SK-N-SH (cell line): ENCODE measurements at regions not wholly inside any gene's neighbourhood (a gene's known extent, or its start where the extent isn't known, plus 50 kb on each side); places are given as distances from the start of the nearest gene placed in this dataset.

ENCODE experiments used
- CTCF ChIA-PET: fragments of 300-600, 350-600 bp; formaldehyde crosslinking; extraction: SDS; loops from one replicate; lab custom pipeline; 2021; lab: Yijun Ruan, JAX
- POLR2A ChIA-PET: fragments of 350-600 bp; sonication (Branson Sonifier 250); formaldehyde crosslinking; extraction: SDS; loops from one replicate; lab custom pipeline; 2020; ENCODE audit warnings: antibody characterized with exemption, inconsistent platforms; lab: Yijun Ruan, JAX
- DNase-seq: peaks from one replicate; pipeline ENCODE4 v3.0.0; 2012
- H2AFZ ChIP-seq: fragments of 200-600 bp; sonication (generic); 2 replicates; pipeline ENCODE4 v1.8.1; 2016; ENCODE audit warnings: antibody characterized with exemption, mild to moderate bottlenecking, low read depth
- H3F3A ChIP-seq: fragments of 200-600 bp; sonication (generic); replicated peaks from 2 replicates; pipeline ENCODE3; 2016; ENCODE audit warnings: antibody characterized with exemption, mild to moderate bottlenecking; ENCODE audit not compliant: insufficient read depth
- H3K27ac ChIP-seq, 2 experiments: fragments of 200-500 bp in 1 of 2; fragments of 200-600 bp in 1 of 2; sonication (Bioruptor generic) in 1 of 2; sonication (generic), shearing (Covaris generic) in 1 of 2; 2 replicates each; pipeline versions ENCODE4 v1.5.1 to v1.6.1; 2014 to 2016; ENCODE audit warnings: low read depth in 2 of 2, inconsistent platforms in 1 of 2, low read length in 1 of 2, mild to moderate bottlenecking in 1 of 2, mixed read lengths in 1 of 2
- H3K27me3 ChIP-seq: fragments of 200-600 bp; sonication (generic), shearing (Covaris generic); 2 replicates; pipeline ENCODE4 v1.6.1; 2016; ENCODE audit warnings: mixed run types; ENCODE audit not compliant: insufficient read depth
- H3K36me3 ChIP-seq, 2 experiments: fragments of 200-500 bp in 1 of 2; fragments of 200-600 bp in 1 of 2; sonication (Bioruptor generic) in 1 of 2; sonication (generic) in 1 of 2; replicated peaks in 1 of 2; 2 replicates each; pipeline versions ENCODE3 to v1.5.1; 2014 to 2016; ENCODE audit warnings: low read length in 1 of 2, mild to moderate bottlenecking in 1 of 2; ENCODE audit not compliant: insufficient read depth in 2 of 2, control insufficient read depth in 1 of 2
- H3K4me1 ChIP-seq, 2 experiments: fragments of 200-500 bp in 1 of 2; fragments of 200-600 bp in 1 of 2; sonication (Bioruptor generic) in 1 of 2; sonication (generic), shearing (Covaris generic) in 1 of 2; 2 replicates each; pipeline versions ENCODE4 v1.5.1 to v1.6.1; 2014 to 2016; ENCODE audit warnings: low read depth in 1 of 2, low read length in 1 of 2, mixed run types in 1 of 2; ENCODE audit not compliant: insufficient read depth in 2 of 2, control insufficient read depth in 1 of 2
- H3K4me2 ChIP-seq: fragments of 200-600 bp; sonication (generic), shearing (Covaris generic); 2 replicates; pipeline ENCODE4 v1.6.1; 2017; ENCODE audit warnings: mixed run types
- H3K4me3 ChIP-seq, 2 experiments: fragments of 200-500 bp in 1 of 2; fragments of 200-600 bp in 1 of 2; sonication (Bioruptor generic) in 1 of 2; sonication (generic), shearing (Covaris generic) in 1 of 2; 2 replicates each; pipeline versions ENCODE4 v1.5.1 to v1.8.1; 2014 to 2016; ENCODE audit warnings: low read depth in 2 of 2, inconsistent platforms in 1 of 2, low read length in 1 of 2, mild to moderate bottlenecking in 1 of 2, mixed read lengths in 1 of 2, moderate library complexity in 1 of 2
- H3K79me2 ChIP-seq: fragments of 200-600 bp; sonication (generic); 2 replicates; pipeline ENCODE4 v1.8.1; 2017; ENCODE audit warnings: mild to moderate bottlenecking; ENCODE audit not compliant: insufficient read depth
- H3K9ac ChIP-seq: fragments of 200-600 bp; sonication (generic); 2 replicates; pipeline ENCODE4 v1.6.1; 2017; ENCODE audit warnings: mixed run types
- H3K9me2 ChIP-seq: fragments of 200-600 bp; sonication (generic); 2 replicates; pipeline ENCODE4 v1.6.1; 2017; ENCODE audit warnings: mixed run types
- H3K9me3 ChIP-seq: fragments of 200-600 bp; sonication (generic); 2 replicates; pipeline ENCODE4 v1.6.1; 2017; ENCODE audit warnings: mixed run types, mild to moderate bottlenecking, moderate library complexity
- H4K20me1 ChIP-seq: fragments of 200-600 bp; sonication (generic); 2 replicates; pipeline ENCODE4 v1.6.1; 2017; ENCODE audit warnings: mild to moderate bottlenecking, mixed run types; ENCODE audit not compliant: insufficient read depth
- ELF1 ChIP-seq: IDR thresholded peaks from 2 replicates; pipeline ENCODE4 v1.4.0; 2012
- FOXJ3 ChIP-seq: sonication (generic); formaldehyde crosslinking; IDR thresholded peaks from 2 replicates; pipeline ENCODE4 v1.5.1; 2020; ENCODE audit warnings: mild to moderate bottlenecking, missing genetic modification reagents
- NFIC ChIP-seq: IDR thresholded peaks from 2 replicates; pipeline ENCODE4 v1.4.0; 2012; ENCODE audit warnings: borderline replicate concordance
- POLR2AphosphoS5 ChIP-seq: IDR thresholded peaks from 2 replicates; pipeline ENCODE4 v1.6.1; 2012; ENCODE audit warnings: low read depth, low read length
- SIN3A ChIP-seq: IDR thresholded peaks from 2 replicates; pipeline ENCODE4 v1.6.1; 2012; ENCODE audit warnings: low read depth, mild to moderate bottlenecking, low read length, moderate library complexity, borderline replicate concordance
- TAF1 ChIP-seq: IDR thresholded peaks from 2 replicates; pipeline ENCODE4 v1.6.1; 2012; ENCODE audit warnings: low read depth, mild to moderate bottlenecking, low read length, moderate library complexity, borderline replicate concordance
- YY1 ChIP-seq: IDR thresholded peaks from 2 replicates; pipeline ENCODE4 v1.4.0; 2012; ENCODE audit warnings: low read depth, mild to moderate bottlenecking
- WGBS: methylation state at CpG from one replicate; pipeline ENCODE4 v1.1.6; 2017; ENCODE audit warnings: low lambda C conversion rate; 5-methylcytosine and 5-hydroxymethylcytosine counted together
- TF ChIP-seq, protein P1 (sequence below): IDR thresholded peaks from 2 replicates; pipeline ENCODE4 v1.6.1; 2012; ENCODE audit warnings: mild to moderate bottlenecking, low read depth, low read length, moderate library complexity
- TF ChIP-seq, protein P2 (sequence below): IDR thresholded peaks from 2 replicates; pipeline ENCODE4; 2012
- TF ChIP-seq, protein P3 (sequence below): IDR thresholded peaks from 2 replicates; pipeline ENCODE4 v1.4.0; 2012; ENCODE audit warnings: low read depth, borderline replicate concordance
- TF ChIP-seq, protein P4 (sequence below): IDR thresholded peaks from 2 replicates; pipeline ENCODE4 v1.4.0; 2012; ENCODE audit warnings: low read depth, borderline replicate concordance

DNA sequence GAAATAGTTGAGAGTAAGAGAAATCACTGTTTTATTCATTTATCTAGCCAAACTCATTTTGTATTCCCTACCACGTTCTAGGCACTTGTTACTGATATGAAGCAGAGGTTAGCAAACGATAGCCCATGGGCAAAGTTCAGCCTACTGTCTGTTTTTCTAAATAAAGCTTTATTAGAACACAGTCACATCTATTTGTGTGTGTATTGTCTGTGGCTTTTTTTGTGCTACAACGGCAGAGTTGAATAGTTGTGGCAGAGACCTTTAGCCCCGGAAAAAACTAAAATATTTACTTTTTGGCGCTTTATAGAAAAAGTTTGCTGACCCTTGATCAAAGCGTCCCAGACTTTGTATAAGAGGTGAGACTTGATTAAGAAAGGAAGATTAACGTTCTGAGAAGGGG lies 289.1 kb upstream of the CFAP20DC start:
- no peaks in the 10 kb centered on the region for H3K9me3 ChIP-seq
- TF ChIP-seq NFIC (no peak), ELF1 (no peak), TAF1 (no peak), SIN3A (no peak), FOXJ3 (CRISPR knock-in tag) (no peak), YY1 (no peak), POLR2AphosphoS5 (no peak)
- TF ChIP-seq, protein P1, sequence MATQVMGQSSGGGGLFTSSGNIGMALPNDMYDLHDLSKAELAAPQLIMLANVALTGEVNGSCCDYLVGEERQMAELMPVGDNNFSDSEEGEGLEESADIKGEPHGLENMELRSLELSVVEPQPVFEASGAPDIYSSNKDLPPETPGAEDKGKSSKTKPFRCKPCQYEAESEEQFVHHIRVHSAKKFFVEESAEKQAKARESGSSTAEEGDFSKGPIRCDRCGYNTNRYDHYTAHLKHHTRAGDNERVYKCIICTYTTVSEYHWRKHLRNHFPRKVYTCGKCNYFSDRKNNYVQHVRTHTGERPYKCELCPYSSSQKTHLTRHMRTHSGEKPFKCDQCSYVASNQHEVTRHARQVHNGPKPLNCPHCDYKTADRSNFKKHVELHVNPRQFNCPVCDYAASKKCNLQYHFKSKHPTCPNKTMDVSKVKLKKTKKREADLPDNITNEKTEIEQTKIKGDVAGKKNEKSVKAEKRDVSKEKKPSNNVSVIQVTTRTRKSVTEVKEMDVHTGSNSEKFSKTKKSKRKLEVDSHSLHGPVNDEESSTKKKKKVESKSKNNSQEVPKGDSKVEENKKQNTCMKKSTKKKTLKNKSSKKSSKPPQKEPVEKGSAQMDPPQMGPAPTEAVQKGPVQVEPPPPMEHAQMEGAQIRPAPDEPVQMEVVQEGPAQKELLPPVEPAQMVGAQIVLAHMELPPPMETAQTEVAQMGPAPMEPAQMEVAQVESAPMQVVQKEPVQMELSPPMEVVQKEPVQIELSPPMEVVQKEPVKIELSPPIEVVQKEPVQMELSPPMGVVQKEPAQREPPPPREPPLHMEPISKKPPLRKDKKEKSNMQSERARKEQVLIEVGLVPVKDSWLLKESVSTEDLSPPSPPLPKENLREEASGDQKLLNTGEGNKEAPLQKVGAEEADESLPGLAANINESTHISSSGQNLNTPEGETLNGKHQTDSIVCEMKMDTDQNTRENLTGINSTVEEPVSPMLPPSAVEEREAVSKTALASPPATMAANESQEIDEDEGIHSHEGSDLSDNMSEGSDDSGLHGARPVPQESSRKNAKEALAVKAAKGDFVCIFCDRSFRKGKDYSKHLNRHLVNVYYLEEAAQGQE: no peak
- TF ChIP-seq, protein P2, sequence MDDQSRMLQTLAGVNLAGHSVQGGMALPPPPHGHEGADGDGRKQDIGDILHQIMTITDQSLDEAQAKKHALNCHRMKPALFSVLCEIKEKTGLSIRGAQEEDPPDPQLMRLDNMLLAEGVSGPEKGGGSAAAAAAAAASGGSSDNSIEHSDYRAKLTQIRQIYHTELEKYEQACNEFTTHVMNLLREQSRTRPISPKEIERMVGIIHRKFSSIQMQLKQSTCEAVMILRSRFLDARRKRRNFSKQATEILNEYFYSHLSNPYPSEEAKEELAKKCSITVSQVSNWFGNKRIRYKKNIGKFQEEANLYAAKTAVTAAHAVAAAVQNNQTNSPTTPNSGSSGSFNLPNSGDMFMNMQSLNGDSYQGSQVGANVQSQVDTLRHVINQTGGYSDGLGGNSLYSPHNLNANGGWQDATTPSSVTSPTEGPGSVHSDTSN: no peak
- TF ChIP-seq, protein P3, sequence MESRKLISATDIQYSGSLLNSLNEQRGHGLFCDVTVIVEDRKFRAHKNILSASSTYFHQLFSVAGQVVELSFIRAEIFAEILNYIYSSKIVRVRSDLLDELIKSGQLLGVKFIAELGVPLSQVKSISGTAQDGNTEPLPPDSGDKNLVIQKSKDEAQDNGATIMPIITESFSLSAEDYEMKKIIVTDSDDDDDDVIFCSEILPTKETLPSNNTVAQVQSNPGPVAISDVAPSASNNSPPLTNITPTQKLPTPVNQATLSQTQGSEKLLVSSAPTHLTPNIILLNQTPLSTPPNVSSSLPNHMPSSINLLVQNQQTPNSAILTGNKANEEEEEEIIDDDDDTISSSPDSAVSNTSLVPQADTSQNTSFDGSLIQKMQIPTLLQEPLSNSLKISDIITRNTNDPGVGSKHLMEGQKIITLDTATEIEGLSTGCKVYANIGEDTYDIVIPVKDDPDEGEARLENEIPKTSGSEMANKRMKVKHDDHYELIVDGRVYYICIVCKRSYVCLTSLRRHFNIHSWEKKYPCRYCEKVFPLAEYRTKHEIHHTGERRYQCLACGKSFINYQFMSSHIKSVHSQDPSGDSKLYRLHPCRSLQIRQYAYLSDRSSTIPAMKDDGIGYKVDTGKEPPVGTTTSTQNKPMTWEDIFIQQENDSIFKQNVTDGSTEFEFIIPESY: no peak
- TF ChIP-seq, protein P4, sequence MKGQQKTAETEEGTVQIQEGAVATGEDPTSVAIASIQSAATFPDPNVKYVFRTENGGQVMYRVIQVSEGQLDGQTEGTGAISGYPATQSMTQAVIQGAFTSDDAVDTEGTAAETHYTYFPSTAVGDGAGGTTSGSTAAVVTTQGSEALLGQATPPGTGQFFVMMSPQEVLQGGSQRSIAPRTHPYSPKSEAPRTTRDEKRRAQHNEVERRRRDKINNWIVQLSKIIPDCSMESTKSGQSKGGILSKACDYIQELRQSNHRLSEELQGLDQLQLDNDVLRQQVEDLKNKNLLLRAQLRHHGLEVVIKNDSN: no peak

More for the DNA sequence above, 289.1 kb upstream of the CFAP20DC start:
- POLR2A ChIA-PET: no interaction called here
- WGBS: 55% methylated on average over 7 of the region's 7 CpGs
- CTCF ChIA-PET: interaction anchor here (0.6 kb wide), 1 partner anchor 1551 kb away, joined by 3 read pairs; no protein-coding TSS in a partner anchor
- Histone ChIP-seq H2AFZ (no peak overlapping the region), H3K27me3 (no peaks in the 10 kb centered on the region), H3K79me2 (no peaks in the 10 kb centered on the region), H4K20me1 (no peaks in the 10 kb centered on the region), H3K36me3 (no peaks in the 10 kb centered on the region), H3K4me3 (no peak overlapping the region), H3F3A (no peaks in the 10 kb centered on the region), H3K4me1 (no peaks in the 10 kb centered on the region), H3K4me2 (no peak overlapping the region), H3K9ac (no peak overlapping the region), H3K27ac (no peak overlapping the region), H3K9me2 (no peaks in the 10 kb centered on the region)
- no peak for DNase-seq
